HCT116 (cell line): ENCODE measurements at regions not wholly inside any gene's neighbourhood (a gene's known extent, or its start where the extent isn't known, plus 50 kb on each side); places are given as distances from the start of the nearest gene placed in this dataset.

Experiments
- CEBPB ChIP-seq: IDR thresholded peaks from 2 replicates; pipeline ENCODE4 v1.6.1; 2012; ENCODE audit warnings: low read depth
- EZH2phosphoT487 ChIP-seq: fragments of 200-600 bp; IDR thresholded peaks from 2 replicates; pipeline ENCODE4 v1.6.1; 2018; ENCODE audit warnings: antibody characterized with exemption, borderline replicate concordance
- POLR2A ChIP-seq: IDR thresholded peaks from 2 replicates; pipeline ENCODE4 v1.7.0; 2011; ENCODE audit warnings: borderline replicate concordance; ENCODE audit not compliant: insufficient read depth, insufficient read length; ENCODE audit errors: extremely low read depth
- POLR2AphosphoS5 ChIP-seq: IDR thresholded peaks from 2 replicates; pipeline ENCODE4 v1.6.1; 2011; ENCODE audit warnings: mild to moderate bottlenecking, low read depth, low read length, moderate library complexity
- YY1 ChIP-seq: IDR thresholded peaks from 2 replicates; pipeline ENCODE4 v1.6.1; 2011; ENCODE audit warnings: low read length, low read depth, moderate library complexity, mild to moderate bottlenecking; ENCODE audit not compliant: insufficient replicate concordance; ENCODE audit errors: extremely low read depth
- ZNF274 ChIP-seq: fragments of 200-500 bp; sonication (Bioruptor generic); IDR thresholded peaks from 2 replicates; pipeline ENCODE4 v1.6.1; 2014; ENCODE audit warnings: mild to moderate bottlenecking, low read depth, low read length, inconsistent platforms
- TF ChIP-seq, protein P1 (sequence below), 3 experiments: fragments of 200-600 bp in 1 of 3; sonication (generic) in 1 of 3; IDR thresholded peaks in 2 of 3; conservative IDR thresholded peaks in 1 of 3; 2 replicates each; pipeline ENCODE4 v1.5.1; 2012 to 2017; ENCODE audit warnings: low read depth in 2 of 3, low read length in 2 of 3, antibody characterized with exemption in 1 of 3, borderline replicate concordance in 1 of 3, control low read depth in 1 of 3, mild to moderate bottlenecking in 1 of 3, mixed read lengths in 1 of 3, mixed run types in 1 of 3, moderate library complexity in 1 of 3; ENCODE audit not compliant: insufficient read depth in 1 of 3
- TF ChIP-seq, protein P2 (sequence below): IDR thresholded peaks from 2 replicates; pipeline ENCODE4 v1.6.1; 2012; ENCODE audit warnings: low read depth

DNA sequence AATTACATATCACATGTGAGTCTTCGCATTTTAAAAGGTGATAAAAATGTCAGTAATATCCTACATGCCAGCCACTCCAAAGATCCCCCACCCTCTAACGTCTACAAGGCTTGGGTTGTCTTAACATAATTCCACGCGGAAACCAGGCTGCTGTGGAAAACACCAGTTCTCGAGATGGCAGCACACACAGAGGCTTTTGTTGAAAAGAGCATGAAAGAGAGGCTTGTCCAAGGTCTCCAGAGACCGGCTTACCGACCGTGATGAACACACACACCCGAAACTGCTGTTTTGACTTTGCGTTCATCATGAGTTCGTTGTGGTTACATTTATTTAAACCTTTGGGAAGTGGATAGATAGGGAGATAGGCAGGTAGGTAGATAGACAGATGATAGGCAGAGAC lies 87.9 kb downstream of the CRLF2 start:
- TF ChIP-seq POLR2A (no peak), EZH2phosphoT487 (no peak), POLR2AphosphoS5 (no peak), YY1 (no peak), CEBPB (no peak), ZNF274 (no peak)
- TF ChIP-seq, protein P1, sequence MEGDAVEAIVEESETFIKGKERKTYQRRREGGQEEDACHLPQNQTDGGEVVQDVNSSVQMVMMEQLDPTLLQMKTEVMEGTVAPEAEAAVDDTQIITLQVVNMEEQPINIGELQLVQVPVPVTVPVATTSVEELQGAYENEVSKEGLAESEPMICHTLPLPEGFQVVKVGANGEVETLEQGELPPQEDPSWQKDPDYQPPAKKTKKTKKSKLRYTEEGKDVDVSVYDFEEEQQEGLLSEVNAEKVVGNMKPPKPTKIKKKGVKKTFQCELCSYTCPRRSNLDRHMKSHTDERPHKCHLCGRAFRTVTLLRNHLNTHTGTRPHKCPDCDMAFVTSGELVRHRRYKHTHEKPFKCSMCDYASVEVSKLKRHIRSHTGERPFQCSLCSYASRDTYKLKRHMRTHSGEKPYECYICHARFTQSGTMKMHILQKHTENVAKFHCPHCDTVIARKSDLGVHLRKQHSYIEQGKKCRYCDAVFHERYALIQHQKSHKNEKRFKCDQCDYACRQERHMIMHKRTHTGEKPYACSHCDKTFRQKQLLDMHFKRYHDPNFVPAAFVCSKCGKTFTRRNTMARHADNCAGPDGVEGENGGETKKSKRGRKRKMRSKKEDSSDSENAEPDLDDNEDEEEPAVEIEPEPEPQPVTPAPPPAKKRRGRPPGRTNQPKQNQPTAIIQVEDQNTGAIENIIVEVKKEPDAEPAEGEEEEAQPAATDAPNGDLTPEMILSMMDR (IDR thresholded peaks at IDR 0.05 in 2 of 3, conservative IDR thresholded peaks at IDR 0.05 in 1 of 3; ENCODE audit: borderline replicate concordance in 1 of 3, insufficient read depth in 1 of 3, low read depth in 2 of 3, low read length in 2 of 3) = no peak
- TF ChIP-seq, protein P2, sequence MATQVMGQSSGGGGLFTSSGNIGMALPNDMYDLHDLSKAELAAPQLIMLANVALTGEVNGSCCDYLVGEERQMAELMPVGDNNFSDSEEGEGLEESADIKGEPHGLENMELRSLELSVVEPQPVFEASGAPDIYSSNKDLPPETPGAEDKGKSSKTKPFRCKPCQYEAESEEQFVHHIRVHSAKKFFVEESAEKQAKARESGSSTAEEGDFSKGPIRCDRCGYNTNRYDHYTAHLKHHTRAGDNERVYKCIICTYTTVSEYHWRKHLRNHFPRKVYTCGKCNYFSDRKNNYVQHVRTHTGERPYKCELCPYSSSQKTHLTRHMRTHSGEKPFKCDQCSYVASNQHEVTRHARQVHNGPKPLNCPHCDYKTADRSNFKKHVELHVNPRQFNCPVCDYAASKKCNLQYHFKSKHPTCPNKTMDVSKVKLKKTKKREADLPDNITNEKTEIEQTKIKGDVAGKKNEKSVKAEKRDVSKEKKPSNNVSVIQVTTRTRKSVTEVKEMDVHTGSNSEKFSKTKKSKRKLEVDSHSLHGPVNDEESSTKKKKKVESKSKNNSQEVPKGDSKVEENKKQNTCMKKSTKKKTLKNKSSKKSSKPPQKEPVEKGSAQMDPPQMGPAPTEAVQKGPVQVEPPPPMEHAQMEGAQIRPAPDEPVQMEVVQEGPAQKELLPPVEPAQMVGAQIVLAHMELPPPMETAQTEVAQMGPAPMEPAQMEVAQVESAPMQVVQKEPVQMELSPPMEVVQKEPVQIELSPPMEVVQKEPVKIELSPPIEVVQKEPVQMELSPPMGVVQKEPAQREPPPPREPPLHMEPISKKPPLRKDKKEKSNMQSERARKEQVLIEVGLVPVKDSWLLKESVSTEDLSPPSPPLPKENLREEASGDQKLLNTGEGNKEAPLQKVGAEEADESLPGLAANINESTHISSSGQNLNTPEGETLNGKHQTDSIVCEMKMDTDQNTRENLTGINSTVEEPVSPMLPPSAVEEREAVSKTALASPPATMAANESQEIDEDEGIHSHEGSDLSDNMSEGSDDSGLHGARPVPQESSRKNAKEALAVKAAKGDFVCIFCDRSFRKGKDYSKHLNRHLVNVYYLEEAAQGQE = no peak
